Activated naive CD8-positive, alpha-beta T cell (primary cell): ENCODE measurements at regions not wholly inside any gene's neighbourhood (a gene's known extent, or its start where the extent isn't known, plus 50 kb on each side); places are given as distances from the start of the nearest gene placed in this dataset.
"Not testable (repeated sequence)": the region's sequence is repeated elsewhere in the genome, so short reads cannot be mapped to it uniquely, and the experiment has no call there.

ENCODE experiments used
- H3K27ac Mint-ChIP-seq: one replicate; pipeline ENCODE4 v1.8.0; 2021; ENCODE audit warnings: mixed read lengths
- H3K27me3 Mint-ChIP-seq: one replicate; pipeline ENCODE4 v1.8.0; 2021; ENCODE audit warnings: mixed read lengths
- H3K36me3 Mint-ChIP-seq: one replicate; pipeline ENCODE4 v1.8.0; 2021; ENCODE audit warnings: mixed read lengths
- H3K4me1 Mint-ChIP-seq: one replicate; pipeline ENCODE4 v1.8.0; 2021; ENCODE audit warnings: low read depth, mixed read lengths
- H3K4me3 Mint-ChIP-seq: one replicate; pipeline ENCODE4 v1.8.0; 2021; ENCODE audit warnings: mild to moderate bottlenecking, mixed read lengths
- H3K9me3 Mint-ChIP-seq: one replicate; pipeline ENCODE4 v1.8.0; 2021; ENCODE audit warnings: low read depth, mixed read lengths

- H3K27ac Mint-ChIP-seq, result no peak overlapping the region
- H3K4me1 Mint-ChIP-seq, result no peaks in the 10 kb centered on the region
- no peak overlapping the region for H3K4me3 Mint-ChIP-seq
- peaks cover 2% of the 10 kb centered on the region for H3K27me3 Mint-ChIP-seq
- no peaks in the 10 kb centered on the region for H3K9me3 Mint-ChIP-seq
- no peaks in the 10 kb centered on the region for H3K36me3 Mint-ChIP-seq
Observed at GRCh38 chr1:70490153-70490552, 79.1 kb downstream of the CTH start.

GRCh38 chr1:70495370-70495769 is 84.3 kb downstream of the CTH start:
- H3K36me3 Mint-ChIP-seq, result no peaks in the 10 kb centered on the region
- H3K27me3 Mint-ChIP-seq, result no peaks in the 10 kb centered on the region
- H3K4me1 Mint-ChIP-seq, result no peaks in the 10 kb centered on the region
- H3K4me3 Mint-ChIP-seq, result no peak overlapping the region
- no peaks in the 10 kb centered on the region for H3K9me3 Mint-ChIP-seq
- H3K27ac Mint-ChIP-seq, result no peak overlapping the region

GRCh38 chr1:70496181-70496580 is 85.1 kb downstream of the CTH start:
- Mint-ChIP-seq H3K36me3 (no peaks in the 10 kb centered on the region), H3K9me3 (no peaks in the 10 kb centered on the region), H3K27ac (no peak overlapping the region), H3K4me3 (no peak overlapping the region), H3K27me3 (peaks cover 1% of the 10 kb centered on the region), H3K4me1 (no peaks in the 10 kb centered on the region)

GRCh38 chr1:70497152-70497551 is 86.1 kb downstream of the CTH start:
- no peak overlapping the region for H3K27ac Mint-ChIP-seq
- no peaks in the 10 kb centered on the region for H3K36me3 Mint-ChIP-seq
- H3K4me3 Mint-ChIP-seq, result no peak overlapping the region
- H3K27me3 Mint-ChIP-seq, result peaks cover 1% of the 10 kb centered on the region
- no peaks in the 10 kb centered on the region for H3K9me3 Mint-ChIP-seq
- no peaks in the 10 kb centered on the region for H3K4me1 Mint-ChIP-seq

GRCh38 chr1:70498666-70499065 is 87.6 kb downstream of the CTH start:
- Mint-ChIP-seq H3K4me3 (no peak overlapping the region), H3K9me3 (no peaks in the 10 kb centered on the region), H3K27ac (no peak overlapping the region), H3K36me3 (no peaks in the 10 kb centered on the region), H3K4me1 (no peaks in the 10 kb centered on the region), H3K27me3 (peaks cover 1% of the 10 kb centered on the region)

- H3K4me1 Mint-ChIP-seq, result no peaks in the 10 kb centered on the region
Observed at GRCh38 chr1:70499695-70500094, 88.6 kb downstream of the CTH start.

GRCh38 chr1:70503358-70503757 is 92.3 kb downstream of the CTH start:
- H3K4me3 Mint-ChIP-seq, result no peak overlapping the region
- H3K27me3 Mint-ChIP-seq, result peaks cover 6% of the 10 kb centered on the region
- H3K9me3 Mint-ChIP-seq, result no peaks in the 10 kb centered on the region
- no peak overlapping the region for H3K27ac Mint-ChIP-seq
- no peaks in the 10 kb centered on the region for H3K4me1 Mint-ChIP-seq
- H3K36me3 Mint-ChIP-seq, result no peaks in the 10 kb centered on the region

More at GRCh38 chr1:70499695-70500094, 88.6 kb downstream of the CTH start:
- H3K27me3 Mint-ChIP-seq, result peaks cover 4% of the 10 kb centered on the region
- no peak overlapping the region for H3K4me3 Mint-ChIP-seq
- H3K9me3 Mint-ChIP-seq, result no peaks in the 10 kb centered on the region
- H3K27ac Mint-ChIP-seq, result no peak overlapping the region
- H3K36me3 Mint-ChIP-seq, result no peaks in the 10 kb centered on the region

GRCh38 chr1:70504176-70504820 is 93.2 kb downstream of the CTH start:
- H3K4me1 Mint-ChIP-seq, result no peaks in the 10 kb centered on the region
- H3K36me3 Mint-ChIP-seq, result no peaks in the 10 kb centered on the region
- H3K27me3 Mint-ChIP-seq, result peaks cover 6% of the 10 kb centered on the region
- H3K27ac Mint-ChIP-seq, result no peak overlapping the region
- H3K4me3 Mint-ChIP-seq, result no peak overlapping the region
- no peaks in the 10 kb centered on the region for H3K9me3 Mint-ChIP-seq

GRCh38 chr1:70504821-70505193 is 93.7 kb downstream of the CTH start:
- Mint-ChIP-seq H3K36me3 (no peaks in the 10 kb centered on the region), H3K4me1 (no peaks in the 10 kb centered on the region), H3K9me3 (no peaks in the 10 kb centered on the region), H3K27me3 (peaks cover 6% of the 10 kb centered on the region), H3K27ac (no peak overlapping the region), H3K4me3 (no peak overlapping the region)

- H3K4me1 Mint-ChIP-seq, H3K9me3 Mint-ChIP-seq, H3K27me3 Mint-ChIP-seq, H3K36me3 Mint-ChIP-seq, H3K4me3 Mint-ChIP-seq, H3K27ac Mint-ChIP-seq: not testable (repeated sequence)
Observed at GRCh38 chr1:70507991-70508390, 96.9 kb downstream of the CTH start.

- H3K4me3 Mint-ChIP-seq, result no peak overlapping the region
- H3K36me3 Mint-ChIP-seq, result no peaks in the 10 kb centered on the region
- no peaks in the 10 kb centered on the region for H3K9me3 Mint-ChIP-seq
- peaks cover 5% of the 10 kb centered on the region for H3K27me3 Mint-ChIP-seq
- no peaks in the 10 kb centered on the region for H3K4me1 Mint-ChIP-seq
- H3K27ac Mint-ChIP-seq, result no peak overlapping the region
Observed at GRCh38 chr1:70509996-70510876, 99.2 kb downstream of the CTH start.

- no peak overlapping the region for H3K27ac Mint-ChIP-seq
Observed at GRCh38 chr1:70517444-70517843, 106.4 kb downstream of the CTH start.

GRCh38 chr1:70518106-70518505 is 107.0 kb downstream of the CTH start:
- peaks cover 1% of the 10 kb centered on the region for H3K27me3 Mint-ChIP-seq
- H3K4me3 Mint-ChIP-seq, result no peak overlapping the region
- no peaks in the 10 kb centered on the region for H3K9me3 Mint-ChIP-seq
- H3K27ac Mint-ChIP-seq, result no peak overlapping the region
- H3K4me1 Mint-ChIP-seq, result no peaks in the 10 kb centered on the region
- no peaks in the 10 kb centered on the region for H3K36me3 Mint-ChIP-seq

More at GRCh38 chr1:70517444-70517843, 106.4 kb downstream of the CTH start:
- Mint-ChIP-seq H3K36me3 (no peaks in the 10 kb centered on the region), H3K4me1 (no peaks in the 10 kb centered on the region), H3K4me3 (no peak overlapping the region), H3K9me3 (no peaks in the 10 kb centered on the region), H3K27me3 (peaks cover 1% of the 10 kb centered on the region)

GRCh38 chr1:70528590-70529333 is 117.7 kb downstream of the CTH start:
- no peak overlapping the region for H3K4me3 Mint-ChIP-seq
- no peak overlapping the region for H3K27ac Mint-ChIP-seq
- H3K27me3 Mint-ChIP-seq, result peaks cover 13% of the 10 kb centered on the region
- no peaks in the 10 kb centered on the region for H3K9me3 Mint-ChIP-seq
- peaks cover 2% of the 10 kb centered on the region for H3K4me1 Mint-ChIP-seq
- no peaks in the 10 kb centered on the region for H3K36me3 Mint-ChIP-seq

- Mint-ChIP-seq H3K27me3 (peaks cover 17% of the 10 kb centered on the region), H3K4me3 (no peak overlapping the region), H3K36me3 (no peaks in the 10 kb centered on the region), H3K27ac (no peak overlapping the region), H3K4me1 (no peaks in the 10 kb centered on the region), H3K9me3 (no peaks in the 10 kb centered on the region)
Observed at GRCh38 chr1:70536708-70537366, 125.8 kb downstream of the CTH start.
